RWPE2 (cell line): ENCODE measurements at regions not wholly inside any gene's neighbourhood (a gene's known extent, or its start where the extent isn't known, plus 50 kb on each side); places are given as distances from the start of the nearest gene placed in this dataset.

Source experiments
- ATAC-seq: fragments of 200-7000 bp; cut with Tn5 transposase; 3 replicates; pipeline ENCODE4 v1.9.1; 2021; ENCODE audit warnings: low read depth
- DNase-seq: peaks from one replicate; pipeline ENCODE4 v3.0.0-alpha.2; 2020; ENCODE audit warnings: low spot score
- H3K27ac ChIP-seq: fragments of 450-650 bp; 2 replicates; pipeline ENCODE4 v1.5.1; 2017; ENCODE audit warnings: mild to moderate bottlenecking; ENCODE audit not compliant: poor library complexity, severe bottlenecking
- H3K27me3 ChIP-seq: fragments of 250-450 bp; sonication (Bioruptor Pico); 2 replicates; pipeline ENCODE4 v1.5.1; 2021; ENCODE audit warnings: mild to moderate bottlenecking, moderate library complexity; ENCODE audit not compliant: insufficient read depth, poor library complexity, severe bottlenecking
- H3K36me3 ChIP-seq: fragments of 250-450 bp; sonication (Bioruptor Pico); 2 replicates; pipeline ENCODE4 v1.5.1; 2020; ENCODE audit warnings: low read depth, mild to moderate bottlenecking, moderate library complexity
- H3K4me1 ChIP-seq: fragments of 250-450 bp; sonication (Bioruptor Pico); 2 replicates; pipeline ENCODE4 v1.5.1; 2021; ENCODE audit warnings: mild to moderate bottlenecking, moderate library complexity; ENCODE audit not compliant: insufficient read depth, poor library complexity, severe bottlenecking
- H3K4me3 ChIP-seq: fragments of 250-450 bp; sonication (Bioruptor Pico); 2 replicates; pipeline ENCODE4 v1.5.1; 2021; ENCODE audit warnings: mild to moderate bottlenecking, moderate library complexity; ENCODE audit not compliant: severe bottlenecking
- H3K9me3 ChIP-seq: fragments of 250-450 bp; sonication (Bioruptor Pico); 2 replicates; pipeline ENCODE4 v1.5.1; 2021; ENCODE audit warnings: mild to moderate bottlenecking, moderate library complexity; ENCODE audit not compliant: severe bottlenecking
- CTCF ChIP-seq: fragments of 450-650 bp; IDR thresholded peaks from one replicate; pipeline ENCODE4 v1.5.1; 2017; ENCODE audit warnings: mild to moderate bottlenecking, moderate library complexity; ENCODE audit not compliant: poor library complexity, severe bottlenecking

- Histone ChIP-seq H3K27me3 (no peaks in the 10 kb centered on the region), H3K4me3 (no peak overlapping the region), H3K4me1 (peaks cover 13% of the 10 kb centered on the region), H3K9me3 (no peaks in the 10 kb centered on the region), H3K36me3 (no peaks in the 10 kb centered on the region), H3K27ac (no peak overlapping the region)
- TF ChIP-seq CTCF = no peak
- ATAC-seq (no peak), DNase-seq (no peak)
Observed at GRCh38 chr12:82097877-82098276, 260.3 kb downstream of the CCDC59 start.

GRCh38 chr12:82097438-82097837 lies 260.7 kb downstream of the CCDC59 start:
- Histone ChIP-seq H3K27ac (no peak overlapping the region), H3K4me3 (no peak overlapping the region), H3K4me1 (peaks cover 13% of the 10 kb centered on the region), H3K27me3 (no peaks in the 10 kb centered on the region), H3K36me3 (no peaks in the 10 kb centered on the region), H3K9me3 (no peaks in the 10 kb centered on the region)
- TF ChIP-seq CTCF = no peak
- DNase-seq (no peak), ATAC-seq (no peak)

- ATAC-seq (0 out of 3 replicates have a peak, but pooled peaks have one; percentile 17), DNase-seq (no peak)
- Histone ChIP-seq H3K36me3 (no peaks in the 10 kb centered on the region), H3K4me1 (peaks cover 7% of the 10 kb centered on the region), H3K27ac (peak overlapping the region; percentile 12), H3K9me3 (no peaks in the 10 kb centered on the region), H3K4me3 (no peak overlapping the region), H3K27me3 (no peaks in the 10 kb centered on the region)
- TF ChIP-seq CTCF = no peak
Observed at GRCh38 chr12:82090165-82090564, 268.0 kb downstream of the CCDC59 start.

GRCh38 chr12:82089369-82090121 lies 268.6 kb downstream of the CCDC59 start:
- Histone ChIP-seq H3K9me3 (no peaks in the 10 kb centered on the region), H3K27ac (peak overlapping the region; percentile 12), H3K36me3 (no peaks in the 10 kb centered on the region), H3K4me3 (no peak overlapping the region), H3K4me1 (peaks cover 7% of the 10 kb centered on the region), H3K27me3 (no peaks in the 10 kb centered on the region)
- ATAC-seq = peak; percentile 84
- no peak for DNase-seq
- TF ChIP-seq CTCF = no peak

- H3K4me3 ChIP-seq = no peak overlapping the region
- no peaks in the 10 kb centered on the region for H3K36me3 ChIP-seq
- ATAC-seq (no peak), DNase-seq (no peak)
- H3K4me1 ChIP-seq = no peaks in the 10 kb centered on the region
- H3K27me3 ChIP-seq = no peaks in the 10 kb centered on the region
- H3K9me3 ChIP-seq = no peaks in the 10 kb centered on the region
- TF ChIP-seq CTCF = no peak
- no peak overlapping the region for H3K27ac ChIP-seq
Observed at GRCh38 chr12:82082501-82082900, 275.7 kb downstream of the CCDC59 start.
